HAP-1 (cell line): ENCODE measurements at regions not wholly inside any gene's neighbourhood (a gene's known extent, or its start where the extent isn't known, plus 50 kb on each side); places are given as distances from the start of the nearest gene placed in this dataset.
"Not testable (repeated sequence)": the region's sequence is repeated elsewhere in the genome, so short reads cannot be mapped to it uniquely, and the experiment has no call there.

Experiments used
- DNase-seq, 2 experiments: peaks; one replicate each; pipeline ENCODE4 v3.0.0-alpha.2; 2016 to 2020; ENCODE audit warnings: low spot score in 2 of 2
- H3K27me3 ChIP-seq: fragments of 250-450 bp; sonication (Bioruptor Pico); 2 replicates; pipeline ENCODE4 v1.5.1; 2020; ENCODE audit warnings: low read depth, mild to moderate bottlenecking, moderate library complexity
- H3K36me3 ChIP-seq: fragments of 250-450 bp; sonication (Bioruptor Pico); replicated peaks from 2 replicates; pipeline ENCODE4 v1.5.1; 2020; ENCODE audit warnings: mild to moderate bottlenecking
- H3K4me1 ChIP-seq: fragments of 250-450 bp; sonication (Bioruptor Pico); 2 replicates; pipeline ENCODE4 v1.5.1; 2020; ENCODE audit warnings: mild to moderate bottlenecking
- H3K4me3 ChIP-seq: fragments of 250-450 bp; sonication (Bioruptor Pico); 2 replicates; pipeline ENCODE4 v1.5.1; 2020; ENCODE audit warnings: mild to moderate bottlenecking, moderate library complexity
- H3K9me3 ChIP-seq: fragments of 250-450 bp; sonication (Bioruptor Pico); 2 replicates; pipeline ENCODE4 v1.5.1; 2020; ENCODE audit warnings: mild to moderate bottlenecking, moderate library complexity
- in situ Hi-C: fragments of 300-500 bp; cut with MboI; formaldehyde crosslinking; loops from 3 replicates; pipeline ENCODE4 v1.14.3; 2020; ENCODE audit warnings: low sequenced_read_pairs, inconsistent platforms, mixed read lengths

DNA sequence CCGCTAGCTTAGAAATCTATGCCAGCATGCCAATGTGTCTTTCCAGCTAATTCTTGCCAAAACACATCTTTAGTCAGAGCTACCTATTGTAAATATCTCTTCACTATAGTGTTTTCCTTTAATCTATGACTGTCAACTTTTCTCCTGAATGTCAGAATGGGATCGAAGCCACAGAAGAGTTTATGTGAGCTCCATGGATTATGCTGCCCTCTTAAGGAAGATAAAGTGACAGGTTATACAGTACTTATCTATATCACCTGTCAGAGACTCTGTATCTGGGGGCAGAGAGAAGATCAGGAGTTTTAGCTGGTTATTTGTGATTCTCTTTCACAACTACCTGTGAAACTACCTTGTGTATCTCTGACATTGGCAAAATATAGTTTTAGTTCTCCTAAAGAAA, 204.3 kb upstream of the SEL1L start:
- H3K9me3 ChIP-seq = no peaks in the 10 kb centered on the region
- in situ Hi-C loops = no loop called here
- DNase-seq = no peak
- no peaks in the 10 kb centered on the region for H3K36me3 ChIP-seq
- H3K4me1 ChIP-seq = no peaks in the 10 kb centered on the region
- no peaks in the 10 kb centered on the region for H3K27me3 ChIP-seq
- H3K4me3 ChIP-seq = no peak overlapping the region

DNA sequence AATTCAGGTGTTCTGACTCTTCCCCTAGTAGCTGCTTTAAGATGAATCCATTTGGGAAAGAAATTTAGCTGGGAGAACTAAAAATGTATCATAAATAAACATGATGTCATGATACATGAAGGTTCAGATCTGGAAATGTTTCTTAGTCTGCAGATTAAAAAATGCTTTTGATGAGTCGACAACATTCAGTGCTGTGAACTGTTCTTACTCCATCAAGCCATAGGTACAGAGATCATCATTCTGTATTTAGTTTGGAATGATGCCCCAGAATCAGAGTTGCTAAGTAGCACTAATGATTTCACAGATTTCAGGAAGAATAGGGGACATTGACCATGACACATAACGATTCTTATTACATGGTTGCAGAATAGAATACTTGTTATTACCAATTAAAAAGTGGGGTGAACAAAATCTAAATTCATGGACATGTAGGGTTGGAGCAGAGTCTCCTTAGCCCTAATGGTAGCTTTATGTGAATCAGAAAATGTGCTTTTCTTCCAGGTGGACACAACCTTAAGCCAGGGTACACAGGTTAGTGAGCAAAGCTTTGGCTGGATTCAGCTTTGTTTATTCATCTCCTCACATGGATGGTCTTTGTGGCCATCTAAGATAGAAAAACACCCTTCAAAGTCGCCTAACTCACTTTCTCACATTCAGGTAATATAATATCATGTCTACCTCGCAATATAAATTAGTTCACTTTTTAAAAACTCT, 205.4 kb upstream of the SEL1L start:
- H3K27me3 ChIP-seq = no peaks in the 10 kb centered on the region
- no peaks in the 10 kb centered on the region for H3K9me3 ChIP-seq
- no peak overlapping the region for H3K4me3 ChIP-seq
- DNase-seq = no peak
- in situ Hi-C loops = no loop called here
- H3K4me1 ChIP-seq = no peaks in the 10 kb centered on the region
- H3K36me3 ChIP-seq = no peaks in the 10 kb centered on the region

DNA sequence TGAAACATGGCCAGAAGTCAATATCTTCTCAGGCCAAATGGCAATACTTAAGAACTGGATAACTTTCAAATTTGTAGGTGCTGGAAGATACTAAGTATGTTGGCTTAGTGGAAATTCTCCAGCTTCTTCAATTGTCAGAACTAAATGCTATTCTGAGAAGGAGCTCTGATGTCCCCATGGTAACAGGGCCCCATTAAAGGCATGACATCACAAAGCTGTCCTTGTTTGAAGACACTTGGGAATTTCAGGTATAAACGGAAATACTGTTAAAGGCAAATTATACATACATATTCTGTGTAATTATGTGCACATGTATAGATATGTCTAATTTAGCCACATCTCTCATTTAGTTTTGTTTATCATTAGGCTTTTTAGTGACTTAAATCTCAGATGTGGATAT, 210.0 kb upstream of the SEL1L start:
- in situ Hi-C loops = no loop called here
- Histone ChIP-seq H3K36me3 (no peaks in the 10 kb centered on the region), H3K9me3 (no peaks in the 10 kb centered on the region), H3K27me3 (no peaks in the 10 kb centered on the region), H3K4me1 (no peaks in the 10 kb centered on the region), H3K4me3 (no peak overlapping the region)
- DNase-seq = no peak

DNA sequence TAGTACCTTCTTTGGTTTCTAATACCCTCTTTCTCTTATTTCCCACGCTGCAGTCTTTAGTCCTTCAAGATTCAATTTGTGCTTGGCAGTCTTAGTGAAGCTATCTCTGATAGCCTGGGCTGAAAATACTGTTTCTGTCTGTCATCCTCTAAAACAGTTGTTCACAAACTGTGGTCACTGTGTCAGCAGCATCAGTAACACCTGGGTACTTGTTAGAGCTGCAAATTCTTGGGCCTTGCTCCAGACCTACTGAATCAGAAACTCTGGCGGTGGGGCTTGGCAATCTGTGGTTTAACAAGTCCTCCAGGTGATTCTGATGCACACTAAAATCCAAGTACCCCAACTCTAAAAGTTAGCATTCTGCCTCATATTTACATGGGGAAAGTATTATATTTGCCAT, 217.5 kb upstream of the SEL1L start:
- H3K4me1 ChIP-seq = no peaks in the 10 kb centered on the region
- DNase-seq = no peak
- H3K4me3 ChIP-seq = no peak overlapping the region
- in situ Hi-C loops = no loop called here
- no peaks in the 10 kb centered on the region for H3K36me3 ChIP-seq
- no peaks in the 10 kb centered on the region for H3K27me3 ChIP-seq
- H3K9me3 ChIP-seq = no peaks in the 10 kb centered on the region

DNA sequence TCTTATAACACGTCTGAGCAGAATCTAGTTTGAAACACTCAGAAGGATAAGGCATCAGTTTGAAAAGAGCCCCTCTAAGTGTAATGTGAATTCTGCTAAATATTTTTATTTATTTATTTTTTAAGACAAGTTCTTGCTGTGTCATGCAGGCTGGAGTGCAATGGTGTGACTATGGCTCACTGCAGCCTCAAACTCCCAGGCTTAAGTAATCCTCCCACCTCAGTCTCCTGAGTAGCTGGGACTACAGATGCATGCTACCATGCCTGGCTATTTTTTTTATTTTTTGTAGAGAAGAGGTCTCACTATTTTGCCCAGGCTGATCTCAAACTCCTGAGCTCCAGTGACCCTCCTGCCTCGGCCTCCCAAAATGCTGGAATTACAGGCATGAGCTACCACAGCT, 225.9 kb upstream of the SEL1L start:
- no peak for DNase-seq
- no peaks in the 10 kb centered on the region for H3K9me3 ChIP-seq
- H3K4me3 ChIP-seq = no peak overlapping the region
- H3K4me1 ChIP-seq = no peaks in the 10 kb centered on the region
- in situ Hi-C loops = no loop called here
- H3K27me3 ChIP-seq = no peaks in the 10 kb centered on the region
- no peaks in the 10 kb centered on the region for H3K36me3 ChIP-seq

DNA sequence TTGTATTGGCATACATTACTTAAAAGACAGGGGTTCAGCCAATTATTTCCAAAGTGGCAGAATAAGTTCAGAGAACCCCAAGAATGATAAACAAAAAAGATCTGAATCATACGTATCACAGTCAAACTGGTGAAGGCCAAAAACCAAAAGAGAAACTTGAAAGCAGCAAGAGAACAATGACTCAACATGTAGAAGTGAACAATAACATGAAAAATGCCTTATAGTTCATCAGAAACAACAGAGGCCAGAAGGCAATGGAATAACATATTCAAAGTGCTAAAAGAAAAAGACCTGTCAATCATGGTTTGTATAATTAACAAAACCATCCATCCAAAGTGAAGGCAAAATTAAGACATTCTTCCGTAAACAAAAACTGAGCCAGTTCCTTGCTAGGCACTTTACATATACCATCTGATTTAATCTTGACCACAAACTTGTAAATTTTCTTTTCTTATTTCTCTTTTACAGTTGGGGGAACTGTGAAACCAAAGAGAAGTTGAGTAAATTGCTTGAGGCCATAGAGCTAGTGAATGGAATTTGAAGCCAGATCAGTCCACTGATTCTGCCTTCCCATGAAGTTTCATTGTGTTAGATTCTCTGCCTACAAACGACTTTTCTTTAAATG, 232.1 kb upstream of the SEL1L start:
- H3K36me3 ChIP-seq = no peaks in the 10 kb centered on the region
- peak in 1 of 2 experiments; percentile 60 for DNase-seq
- H3K27me3 ChIP-seq = no peaks in the 10 kb centered on the region
- H3K4me3 ChIP-seq = no peak overlapping the region
- in situ Hi-C loops = no loop called here
- no peaks in the 10 kb centered on the region for H3K4me1 ChIP-seq
- no peaks in the 10 kb centered on the region for H3K9me3 ChIP-seq

DNA sequence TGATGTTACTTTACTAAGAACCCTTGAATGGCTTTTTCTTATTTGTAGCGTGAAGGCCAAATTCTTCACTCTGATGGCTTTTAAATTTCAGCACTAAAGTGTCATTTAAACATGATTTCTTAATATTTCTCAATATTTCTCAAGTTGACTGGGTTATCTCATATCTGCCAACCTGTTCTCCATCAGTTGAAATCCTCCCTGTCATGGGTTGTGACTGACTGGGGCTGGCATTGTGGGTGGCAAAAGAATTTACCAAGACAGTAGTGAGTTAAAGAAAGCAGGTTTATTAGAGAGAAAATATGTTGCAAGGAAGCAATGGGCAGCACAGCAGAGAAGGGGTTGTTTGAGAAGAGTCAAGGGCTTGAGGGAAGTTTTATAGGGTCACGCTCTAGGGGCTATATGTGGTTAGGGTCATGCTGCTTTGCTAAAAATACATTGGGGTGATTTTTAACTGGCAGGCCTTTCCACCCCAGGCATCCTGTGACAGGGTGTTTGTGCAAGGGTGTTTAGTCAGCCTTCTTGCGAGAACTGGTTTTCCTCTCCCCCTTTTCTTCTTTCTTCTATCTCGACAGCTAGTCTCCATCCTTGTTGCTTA, 232.8 kb upstream of the SEL1L start:
- Histone ChIP-seq H3K27me3 (no peaks in the 10 kb centered on the region), H3K4me1 (no peaks in the 10 kb centered on the region), H3K4me3 (no peak overlapping the region), H3K9me3 (no peaks in the 10 kb centered on the region), H3K36me3 (no peaks in the 10 kb centered on the region)
- in situ Hi-C loops = no loop called here
- DNase-seq = no peak

DNA sequence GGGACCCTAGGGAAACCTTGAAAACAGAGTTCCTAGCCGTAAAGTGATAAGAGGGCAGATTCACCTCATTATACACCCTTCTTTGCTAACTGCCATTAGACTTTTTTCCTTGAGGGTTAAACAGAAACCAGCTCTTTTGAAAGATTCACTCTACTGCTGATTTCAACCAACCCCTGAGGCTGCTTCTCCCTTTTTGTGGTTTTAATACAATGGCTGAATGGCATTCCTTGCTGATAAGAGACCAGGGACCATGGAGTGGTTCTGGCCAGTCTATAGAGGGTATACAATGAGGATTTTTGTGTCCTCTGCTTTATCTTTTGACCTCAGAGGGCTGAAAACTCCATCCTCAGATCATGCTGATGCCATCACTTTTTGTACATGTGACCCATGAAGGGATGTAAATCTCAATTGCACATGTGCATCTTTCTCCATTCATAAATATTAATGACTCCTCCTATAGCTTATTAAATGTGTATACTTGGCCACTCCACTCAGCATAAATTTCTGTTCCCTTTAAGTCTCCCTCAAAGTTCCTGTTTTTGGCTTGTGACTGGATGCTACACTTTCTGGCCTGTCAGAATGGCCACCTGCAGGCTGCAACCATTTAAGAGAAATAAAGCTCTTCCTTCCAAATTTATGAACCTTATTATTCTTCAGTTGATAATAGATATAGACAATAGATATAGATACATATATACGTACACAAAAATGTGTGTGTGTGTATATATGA, 233.8 kb upstream of the SEL1L start:
- in situ Hi-C loops = no loop called here
- Histone ChIP-seq H3K4me3 (no peak overlapping the region), H3K27me3 (no peaks in the 10 kb centered on the region), H3K9me3 (no peaks in the 10 kb centered on the region), H3K36me3 (no peaks in the 10 kb centered on the region), H3K4me1 (no peaks in the 10 kb centered on the region)
- no peak for DNase-seq

DNA sequence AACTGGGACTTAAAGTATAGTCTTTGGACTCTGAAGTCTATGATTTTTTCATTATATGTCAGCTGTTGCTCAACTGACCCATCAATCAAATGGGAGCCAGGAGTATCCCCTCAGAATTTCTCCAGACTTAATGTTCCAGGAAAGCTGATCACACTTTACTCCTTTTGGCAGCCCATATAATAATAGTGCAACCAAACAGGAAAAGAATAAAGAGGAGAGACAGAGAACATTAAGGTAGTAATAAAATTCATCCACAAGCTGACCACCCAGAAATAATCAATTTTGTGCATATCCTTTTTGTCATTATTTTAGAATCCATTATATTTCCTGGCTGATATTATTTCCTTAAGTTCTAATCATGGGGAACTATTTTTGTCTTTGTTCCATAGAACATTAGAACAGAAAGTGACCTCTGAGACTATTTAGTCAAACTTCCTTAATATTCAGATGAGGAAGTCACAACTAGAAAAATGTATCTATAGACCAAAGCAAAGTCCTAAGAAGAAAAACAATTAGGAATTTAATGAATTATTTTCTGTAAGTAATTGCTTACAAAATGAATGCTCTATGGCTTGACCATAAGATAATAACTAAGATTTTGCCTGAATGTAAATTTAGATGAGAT, 238.1 kb upstream of the SEL1L start:
- Histone ChIP-seq H3K4me1 (no peaks in the 10 kb centered on the region), H3K9me3 (no peaks in the 10 kb centered on the region), H3K36me3 (no peaks in the 10 kb centered on the region), H3K27me3 (no peaks in the 10 kb centered on the region), H3K4me3 (no peak overlapping the region)
- in situ Hi-C loops = no loop called here
- DNase-seq = no peak

DNA sequence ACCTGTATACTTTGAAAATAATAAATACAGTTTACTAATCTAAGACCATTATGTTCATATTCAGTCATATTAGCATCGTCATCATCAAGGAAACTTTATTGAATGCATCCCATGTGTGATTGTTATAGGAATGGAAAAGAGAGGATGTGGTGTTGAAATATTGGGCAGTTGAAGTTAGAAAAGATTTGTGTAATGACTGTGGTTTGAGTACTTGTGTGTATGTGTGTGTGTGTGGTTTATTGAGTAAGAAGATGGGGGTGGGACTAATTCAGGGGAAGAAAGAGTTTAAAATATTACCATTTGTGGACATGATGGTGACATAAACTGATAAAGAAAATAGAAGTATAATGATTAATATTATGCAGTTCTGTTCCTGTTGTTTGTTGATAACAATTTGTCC, 238.7 kb upstream of the SEL1L start:
- Histone ChIP-seq H3K36me3 (no peaks in the 10 kb centered on the region), H3K9me3 (no peaks in the 10 kb centered on the region), H3K4me1 (no peaks in the 10 kb centered on the region), H3K4me3 (no peak overlapping the region), H3K27me3 (no peaks in the 10 kb centered on the region)
- DNase-seq = no peak
- in situ Hi-C loops = no loop called here

DNA sequence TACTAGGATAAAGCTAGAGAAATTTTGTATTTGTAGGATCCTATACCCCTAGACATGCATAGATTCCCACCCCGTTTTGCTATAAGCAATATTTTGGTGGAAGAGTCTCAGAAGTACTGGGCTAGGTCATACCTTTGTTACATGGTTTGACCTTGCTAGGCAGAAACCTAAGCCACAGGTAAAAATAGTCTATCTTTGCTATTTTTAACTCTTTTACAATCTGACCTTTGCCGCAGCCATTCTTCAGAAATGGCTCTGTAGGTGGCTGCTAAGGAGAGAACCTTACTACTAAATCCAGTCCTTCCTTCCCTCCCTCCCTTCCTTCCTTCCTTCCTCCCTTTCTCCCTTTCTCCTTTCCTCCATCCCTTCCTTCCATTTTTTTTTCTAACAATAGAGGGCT, 242.9 kb upstream of the SEL1L start:
- Histone ChIP-seq H3K4me3 (no peak overlapping the region), H3K4me1 (no peaks in the 10 kb centered on the region), H3K36me3 (no peaks in the 10 kb centered on the region), H3K27me3 (no peaks in the 10 kb centered on the region), H3K9me3 (no peaks in the 10 kb centered on the region)
- no peak for DNase-seq
- in situ Hi-C loops = no loop called here

DNA sequence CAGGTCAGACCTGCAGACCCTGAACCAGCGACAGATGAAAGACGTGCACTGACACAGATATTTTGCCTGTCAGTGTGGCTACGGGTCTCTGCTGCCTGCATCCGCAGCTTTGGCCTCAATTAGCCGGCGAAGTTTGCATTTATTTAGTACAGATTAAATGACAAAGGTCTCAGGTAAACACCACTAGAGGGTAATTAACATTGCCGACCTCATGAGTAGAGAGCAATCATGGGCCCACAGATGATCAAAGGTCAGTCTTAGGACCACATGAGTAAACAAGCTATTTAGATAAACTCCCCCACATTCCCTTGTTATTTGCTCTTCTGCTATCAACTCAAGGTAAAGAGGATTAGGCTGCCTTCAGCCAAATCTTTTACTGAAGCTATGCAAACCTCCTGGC, 248.1 kb upstream of the SEL1L start:
- DNase-seq, H3K36me3 ChIP-seq, in situ Hi-C loops, H3K4me1 ChIP-seq, H3K4me3 ChIP-seq, H3K27me3 ChIP-seq, H3K9me3 ChIP-seq: not testable (repeated sequence)

DNA sequence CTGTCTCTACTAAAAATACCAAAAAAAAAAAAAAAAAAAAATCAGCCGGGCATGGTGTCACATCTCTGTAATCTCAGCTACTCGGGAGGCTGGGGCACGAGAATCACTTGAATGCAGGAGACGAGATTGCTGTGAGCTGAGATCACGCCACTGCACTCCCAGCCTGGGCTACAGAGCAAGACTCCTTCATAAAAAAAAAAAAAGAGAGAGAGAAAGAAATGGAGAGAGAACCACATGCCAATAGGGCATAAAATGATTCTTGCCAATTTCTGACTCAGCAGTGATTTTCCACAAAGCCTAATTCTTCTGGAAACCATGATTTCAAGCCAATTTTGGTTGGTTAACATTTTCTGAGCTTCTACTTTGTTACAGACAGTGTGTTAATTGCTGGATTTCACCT, 250.4 kb upstream of the SEL1L start:
- in situ Hi-C loops = no loop called here
- Histone ChIP-seq H3K4me1 (peaks cover 6% of the 10 kb centered on the region; the same call in 1 of the 2 replicates), H3K4me3 (no peak overlapping the region), H3K36me3 (no peaks in the 10 kb centered on the region), H3K27me3 (no peaks in the 10 kb centered on the region), H3K9me3 (no peaks in the 10 kb centered on the region)
- DNase-seq = no peak

DNA sequence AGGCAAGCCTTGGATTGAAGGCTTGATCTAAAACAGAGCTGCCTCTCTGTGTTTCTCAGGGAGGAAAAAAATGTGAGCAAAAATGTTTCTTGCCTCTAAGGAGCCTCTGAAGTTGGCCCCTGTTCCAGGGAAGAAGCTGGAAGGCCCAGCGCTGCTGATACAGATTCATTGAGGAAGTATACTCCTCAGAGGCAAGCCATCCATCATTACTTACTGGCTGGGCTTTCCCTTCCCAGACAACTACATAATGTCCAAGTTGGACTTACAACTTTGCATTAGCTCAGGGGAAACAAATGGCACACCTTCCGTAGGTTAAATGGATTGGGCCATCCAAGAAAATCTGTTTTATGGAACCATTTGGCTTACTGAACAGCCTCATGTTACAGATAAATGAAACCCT, 263.7 kb upstream of the SEL1L start:
- Histone ChIP-seq H3K4me1 (peaks cover 8% of the 10 kb centered on the region), H3K4me3 (no peak overlapping the region), H3K27me3 (no peaks in the 10 kb centered on the region), H3K9me3 (no peaks in the 10 kb centered on the region), H3K36me3 (no peaks in the 10 kb centered on the region)
- no peak for DNase-seq
- in situ Hi-C loops = no loop called here
